ENCODE measurements at regions not wholly inside any gene's neighbourhood (a gene's known extent, or its start where the extent isn't known, plus 50 kb on each side); places are given as distances from the start of the nearest gene placed in this dataset.
"Not testable (repeated sequence)": the region's sequence is repeated elsewhere in the genome, so short reads cannot be mapped to it uniquely, and the experiment has no call there.

DNA sequence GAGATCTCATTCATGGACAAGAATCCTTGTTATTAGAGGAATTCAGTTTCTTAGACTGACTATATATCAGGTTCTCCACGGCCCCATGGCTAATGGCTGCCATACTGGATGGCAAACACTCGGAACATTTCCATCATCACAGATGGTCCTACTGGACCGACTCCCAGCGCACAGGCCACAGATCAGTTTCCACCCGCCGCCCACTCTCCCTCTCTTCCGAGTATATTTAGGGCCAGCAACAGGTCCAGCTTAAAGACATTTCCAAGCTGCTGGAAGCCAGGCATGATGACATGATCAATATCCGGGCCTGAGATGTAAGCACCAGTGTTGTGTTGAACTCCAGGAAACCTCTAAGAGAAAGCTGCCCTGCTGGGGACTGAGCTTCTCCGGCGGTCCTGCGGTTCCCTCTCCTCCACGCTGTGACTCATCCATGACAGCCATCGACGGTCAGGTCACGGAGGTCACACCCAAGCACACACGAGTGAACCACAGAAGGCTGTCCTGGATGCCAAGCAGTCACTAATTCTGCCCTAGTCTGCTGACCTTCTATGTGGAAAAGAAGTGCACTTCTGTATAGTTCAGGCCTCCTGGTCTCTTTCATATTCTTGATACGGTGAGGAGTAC is 64.4 kb upstream of the LPCAT1 start:
- TF ChIP-seq, protein P1, sequence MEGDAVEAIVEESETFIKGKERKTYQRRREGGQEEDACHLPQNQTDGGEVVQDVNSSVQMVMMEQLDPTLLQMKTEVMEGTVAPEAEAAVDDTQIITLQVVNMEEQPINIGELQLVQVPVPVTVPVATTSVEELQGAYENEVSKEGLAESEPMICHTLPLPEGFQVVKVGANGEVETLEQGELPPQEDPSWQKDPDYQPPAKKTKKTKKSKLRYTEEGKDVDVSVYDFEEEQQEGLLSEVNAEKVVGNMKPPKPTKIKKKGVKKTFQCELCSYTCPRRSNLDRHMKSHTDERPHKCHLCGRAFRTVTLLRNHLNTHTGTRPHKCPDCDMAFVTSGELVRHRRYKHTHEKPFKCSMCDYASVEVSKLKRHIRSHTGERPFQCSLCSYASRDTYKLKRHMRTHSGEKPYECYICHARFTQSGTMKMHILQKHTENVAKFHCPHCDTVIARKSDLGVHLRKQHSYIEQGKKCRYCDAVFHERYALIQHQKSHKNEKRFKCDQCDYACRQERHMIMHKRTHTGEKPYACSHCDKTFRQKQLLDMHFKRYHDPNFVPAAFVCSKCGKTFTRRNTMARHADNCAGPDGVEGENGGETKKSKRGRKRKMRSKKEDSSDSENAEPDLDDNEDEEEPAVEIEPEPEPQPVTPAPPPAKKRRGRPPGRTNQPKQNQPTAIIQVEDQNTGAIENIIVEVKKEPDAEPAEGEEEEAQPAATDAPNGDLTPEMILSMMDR (IDR thresholded peaks at IDR 0.05): not testable (repeated sequence)
- TF ChIP-seq EZH2 (IDR thresholded peaks at IDR 0.05; ENCODE audit: borderline replicate concordance, insufficient read depth, low read depth, low read length, poor library complexity, severe bottlenecking): not testable (repeated sequence)
